CD4-positive, alpha-beta T cell treated with Interleukin-15 for 4 hours (primary cell): ENCODE measurements at regions not wholly inside any gene's neighbourhood (a gene's known extent, or its start where the extent isn't known, plus 50 kb on each side); places are given as distances from the start of the nearest gene placed in this dataset.
"Not testable (repeated sequence)": the region's sequence is repeated elsewhere in the genome, so short reads cannot be mapped to it uniquely, and the experiment has no call there.

Source experiments
- DNase-seq: peaks from one replicate; pipeline ENCODE4 v3.0.0-alpha.2; 2020; ENCODE audit warnings: low spot score

GRCh38 chr6:27161115-27161514 is 86.4 kb upstream of the PRSS16 start:
- DNase-seq: no peak

GRCh38 chr6:27161603-27161945 is 85.9 kb upstream of the PRSS16 start:
- DNase-seq: no peak

- peak; percentile 68 for DNase-seq
These were observed 85.4 kb upstream of the PRSS16 start for GRCh38 chr6:27161946-27162603.

- no peak for DNase-seq
These were observed 83.7 kb upstream of the PRSS16 start for GRCh38 chr6:27163834-27164233.

- no peak for DNase-seq
These were observed 79.4 kb upstream of the PRSS16 start for GRCh38 chr6:27168108-27168507.

GRCh38 chr6:27168586-27169443 is 78.7 kb upstream of the PRSS16 start:
- no peak for DNase-seq

GRCh38 chr6:27172524-27173231 is 74.8 kb upstream of the PRSS16 start:
- DNase-seq: not testable (repeated sequence)

- not testable (repeated sequence) for DNase-seq
These were observed 74.3 kb upstream of the PRSS16 start for GRCh38 chr6:27173232-27173601.

- DNase-seq: no peak
These were observed 72.5 kb upstream of the PRSS16 start for GRCh38 chr6:27174958-27175357.

- no peak for DNase-seq
These were observed 71.4 kb upstream of the PRSS16 start for GRCh38 chr6:27176096-27176495.

GRCh38 chr6:27176523-27177484 is 70.7 kb upstream of the PRSS16 start:
- peak; percentile 75 for DNase-seq

- peak; percentile 74 for DNase-seq
These were observed 69.8 kb upstream of the PRSS16 start for GRCh38 chr6:27177485-27178406.

GRCh38 chr6:27178407-27178730 is 69.1 kb upstream of the PRSS16 start:
- DNase-seq: no peak

GRCh38 chr6:27178860-27179259 is 68.6 kb upstream of the PRSS16 start:
- no peak for DNase-seq

GRCh38 chr6:27183060-27183832 is 64.3 kb upstream of the PRSS16 start:
- no peak for DNase-seq

- DNase-seq: no peak
These were observed 60.1 kb upstream of the PRSS16 start for GRCh38 chr6:27187231-27188060.

GRCh38 chr6:27188061-27188884 is 59.2 kb upstream of the PRSS16 start:
- peak; percentile 40 for DNase-seq

GRCh38 chr6:27188885-27189418 is 58.5 kb upstream of the PRSS16 start:
- DNase-seq: peak; percentile 78
